Fibroblast of lung (primary cell): ENCODE measurements at regions not wholly inside any gene's neighbourhood (a gene's known extent, or its start where the extent isn't known, plus 50 kb on each side); places are given as distances from the start of the nearest gene placed in this dataset.
"Not testable (repeated sequence)": the region's sequence is repeated elsewhere in the genome, so short reads cannot be mapped to it uniquely, and the experiment has no call there.

Experiments used
- DNase-seq, 2 donors: peaks; one replicate each; pipeline versions ENCODE4 v3.0.0 to v3.0.0-alpha.2; 2010; ENCODE audit warnings: low read depth in 2 of 2
- H2AFZ ChIP-seq: 2 replicates; pipeline ENCODE4 v1.5.1; 2012; ENCODE audit warnings: low read length, control low read depth, inconsistent platforms
- H3K27ac ChIP-seq: 2 replicates; pipeline ENCODE4 v1.5.1; 2011; ENCODE audit warnings: low read length, control low read depth; ENCODE audit not compliant: insufficient read depth
- H3K27me3 ChIP-seq: 2 replicates; pipeline ENCODE4 v1.5.1; 2011; ENCODE audit warnings: mild to moderate bottlenecking, low read length; ENCODE audit not compliant: control insufficient read depth, insufficient read depth
- H3K36me3 ChIP-seq: 2 replicates; pipeline ENCODE4 v1.5.1; 2011; ENCODE audit warnings: low read length; ENCODE audit not compliant: control insufficient read depth, insufficient read depth
- H3K4me1 ChIP-seq: 2 replicates; pipeline ENCODE4 v1.5.1; 2011; ENCODE audit warnings: low read length; ENCODE audit not compliant: control insufficient read depth, insufficient read depth; ENCODE audit errors: extremely low read depth
- H3K4me2 ChIP-seq: 2 replicates; pipeline ENCODE4 v1.5.1; 2011; ENCODE audit warnings: low read length, control low read depth; ENCODE audit not compliant: insufficient read depth; ENCODE audit errors: extremely low read depth
- H3K4me3 ChIP-seq, 4 experiments: fragments of 200-600 bp in 1 of 4; sonication (generic) in 1 of 4; replicated peaks in 1 of 4; 2 replicates each; pipeline ENCODE4 v1.5.1; 2011 to 2016; ENCODE audit warnings: low read length in 4 of 4, low read depth in 3 of 4, mild to moderate bottlenecking in 3 of 4, control low read depth in 2 of 4, inconsistent platforms in 1 of 4, mixed read lengths in 1 of 4; ENCODE audit not compliant: insufficient read depth in 1 of 4; ENCODE audit errors: control extremely low read depth in 1 of 4
- H3K79me2 ChIP-seq: 2 replicates; pipeline ENCODE4 v1.5.1; 2012; ENCODE audit warnings: mild to moderate bottlenecking, low read length, inconsistent platforms; ENCODE audit not compliant: control insufficient read depth, insufficient read depth
- H3K9ac ChIP-seq: 2 replicates; pipeline ENCODE4 v1.5.1; 2011; ENCODE audit warnings: mild to moderate bottlenecking, low read length, control low read depth; ENCODE audit not compliant: insufficient read depth
- H3K9me3 ChIP-seq: 2 replicates; pipeline ENCODE4 v1.5.1; 2012; ENCODE audit warnings: low read depth, low read length; ENCODE audit not compliant: control insufficient read depth, insufficient read depth
- H4K20me1 ChIP-seq: 2 replicates; pipeline ENCODE4 v1.5.1; 2011; ENCODE audit warnings: low read length; ENCODE audit not compliant: control insufficient read depth, insufficient read depth; ENCODE audit errors: extremely low read depth
- CTCF ChIP-seq, 2 donors: IDR thresholded peaks in 1 of 2; conservative IDR thresholded peaks in 1 of 2; 1 replicate in 1 of 2; 2 replicates in 1 of 2; pipeline ENCODE4 v1.5.1; 2011 to 2012; ENCODE audit warnings: low read length in 2 of 2, control low read depth in 1 of 2, inconsistent platforms in 1 of 2, low read depth in 1 of 2, mild to moderate bottlenecking in 1 of 2
- EZH2 ChIP-seq: IDR thresholded peaks from 2 replicates; pipeline ENCODE4 v1.5.1; 2012; ENCODE audit warnings: low read length, control low read depth, mild to moderate bottlenecking; ENCODE audit errors: missing control alignments

- Histone ChIP-seq H3K79me2 (no peaks in the 10 kb centered on the region), H3K36me3 (no peaks in the 10 kb centered on the region), H4K20me1 (no peaks in the 10 kb centered on the region), H3K4me3 (no peak overlapping the region), H3K27ac (no peak overlapping the region), H2AFZ (no peak overlapping the region), H3K27me3 (no peaks in the 10 kb centered on the region), H3K9me3 (no peaks in the 10 kb centered on the region), H3K4me1 (no peaks in the 10 kb centered on the region), H3K9ac (no peak overlapping the region), H3K4me2 (no peak overlapping the region)
- TF ChIP-seq CTCF (conservative IDR thresholded peaks at IDR 0.05 in 1 of 2, IDR thresholded peaks at IDR 0.05 in 1 of 2; ENCODE audit: low read depth in 1 of 2, low read length in 2 of 2) (no peak), EZH2 (no peak)
- DNase-seq = peak in 1 of 2 donors; percentile 72
These were observed 1395.7 kb upstream of the EYS start for GRCh38 chr6:67102743-67103142.

GRCh38 chr6:67095618-67096226, 1388.7 kb upstream of the EYS start:
- H3K27ac ChIP-seq, DNase-seq, H3K9ac ChIP-seq, H3K4me1 ChIP-seq, H3K27me3 ChIP-seq, H4K20me1 ChIP-seq, H3K36me3 ChIP-seq, H3K4me3 ChIP-seq, H3K4me2 ChIP-seq, H3K9me3 ChIP-seq, H3K79me2 ChIP-seq, H2AFZ ChIP-seq: not testable (repeated sequence)

DNA sequence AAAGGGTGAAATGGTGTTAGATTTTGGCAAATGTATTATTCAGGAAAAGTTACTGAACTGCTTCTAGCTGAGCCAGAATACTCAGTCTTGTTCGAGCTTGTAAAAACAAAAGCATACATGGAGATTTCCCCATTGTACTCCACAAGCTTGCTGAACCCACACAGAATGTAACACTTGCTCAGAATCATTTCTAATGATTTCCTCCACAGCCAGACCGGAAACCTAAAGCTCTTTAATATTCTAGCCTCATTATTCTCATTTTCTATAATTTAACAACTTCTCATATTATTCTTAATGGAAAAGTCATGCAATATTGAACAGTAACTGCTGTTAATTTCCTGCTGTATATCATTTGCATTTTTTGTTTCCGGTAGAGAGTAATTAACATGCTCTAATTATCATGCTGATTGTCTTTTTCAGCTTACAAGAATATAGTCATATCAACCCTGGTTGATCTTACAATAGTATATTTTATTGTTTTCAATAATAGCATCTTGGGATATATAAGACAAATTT, 1387.5 kb upstream of the EYS start:
- no peaks in the 10 kb centered on the region for H3K27me3 ChIP-seq
- no peak overlapping the region for H3K27ac ChIP-seq
- H4K20me1 ChIP-seq = no peaks in the 10 kb centered on the region
- no peak overlapping the region for H3K4me3 ChIP-seq
- H2AFZ ChIP-seq = no peak overlapping the region
- no peak overlapping the region for H3K4me2 ChIP-seq
- no peaks in the 10 kb centered on the region for H3K4me1 ChIP-seq
- no peaks in the 10 kb centered on the region for H3K36me3 ChIP-seq
- TF ChIP-seq CTCF (conservative IDR thresholded peaks at IDR 0.05 in 1 of 2, IDR thresholded peaks at IDR 0.05 in 1 of 2; ENCODE audit: low read depth in 1 of 2, low read length in 2 of 2) = no peak
- no peak for TF ChIP-seq EZH2
- no peak overlapping the region for H3K9ac ChIP-seq
- DNase-seq = no peak
- no peaks in the 10 kb centered on the region for H3K9me3 ChIP-seq
- H3K79me2 ChIP-seq = no peaks in the 10 kb centered on the region
